Activated CD8-positive, alpha-beta T cell treated with anti-CD3 and anti-CD28 coated beads for 36 hours (primary cell): ENCODE measurements at regions not wholly inside any gene's neighbourhood (a gene's known extent, or its start where the extent isn't known, plus 50 kb on each side); places are given as distances from the start of the nearest gene placed in this dataset.

Experiments
- ATAC-seq: fragments of 200-7000 bp; cut with Tn5 transposase; one replicate; pipeline ENCODE4 v1.10.0; 2021; ENCODE audit warnings: mild to moderate bottlenecking, moderate library complexity
- CTCF ChIA-PET: fragments of 350-600 bp; sonication (Branson Sonifier 250); formaldehyde crosslinking; loops from one replicate; lab custom pipeline; 2021; ENCODE audit warnings: antibody characterized with exemption; lab: Charles Lee
- POLR2A ChIA-PET: fragments of 350-600 bp; sonication (Branson Sonifier 250); formaldehyde crosslinking; loops from one replicate; lab custom pipeline; 2021; ENCODE audit warnings: antibody characterized with exemption; lab: Charles Lee
- DNase-seq: peaks from one replicate; pipeline ENCODE4 v3.0.0-alpha.2; 2020
- H3K27ac Mint-ChIP-seq: one replicate; pipeline ENCODE4 v1.8.0; 2021; ENCODE audit warnings: mild to moderate bottlenecking, mixed read lengths
- H3K27me3 Mint-ChIP-seq: one replicate; pipeline ENCODE4 v1.8.0; 2021; ENCODE audit warnings: mixed read lengths
- H3K36me3 Mint-ChIP-seq: one replicate; pipeline ENCODE4 v1.8.0; 2021; ENCODE audit warnings: low read depth, mixed read lengths
- H3K4me1 Mint-ChIP-seq: one replicate; pipeline ENCODE4 v1.8.0; 2021; ENCODE audit warnings: low read depth, mixed read lengths
- H3K4me3 Mint-ChIP-seq: one replicate; pipeline ENCODE4 v1.8.0; 2021; ENCODE audit warnings: mild to moderate bottlenecking, moderate library complexity, mixed read lengths
- H3K9me3 Mint-ChIP-seq: one replicate; pipeline ENCODE4 v1.8.0; 2021; ENCODE audit warnings: mixed read lengths
- CTCF ChIP-seq: fragments of 200-600 bp; IDR thresholded peaks from one replicate; pipeline ENCODE4 v1.8.0; 2022; ENCODE audit warnings: antibody characterized with exemption, mild to moderate bottlenecking
- intact Hi-C: fragments of 100-400 bp; cut with micrococcal nuclease; formaldehyde crosslinking; loops from one replicate; pipeline ENCODE4 v1.10.0; 2022

- ATAC-seq (no peak), DNase-seq (no peak)
- H3K4me3 Mint-ChIP-seq, result no peak overlapping the region
- no peaks in the 10 kb centered on the region for H3K9me3 Mint-ChIP-seq
- peaks cover 1% of the 10 kb centered on the region for H3K27me3 Mint-ChIP-seq
- H3K4me1 Mint-ChIP-seq, result no peaks in the 10 kb centered on the region
- no peak for TF ChIP-seq CTCF
- H3K36me3 Mint-ChIP-seq, result no peaks in the 10 kb centered on the region
- ChIA-PET POLR2A (no interaction called here), CTCF (no interaction called here)
- no peak overlapping the region for H3K27ac Mint-ChIP-seq
- intact Hi-C loops, result no loop called here
These were observed 148.0 kb downstream of the DIPK2A start for GRCh38 chr3:144119633-144120032.

GRCh38 chr3:144121661-144122060, 150.0 kb downstream of the DIPK2A start:
- Mint-ChIP-seq H3K9me3 (peaks cover 2% of the 10 kb centered on the region), H3K27ac (no peak overlapping the region), H3K27me3 (no peaks in the 10 kb centered on the region), H3K36me3 (no peaks in the 10 kb centered on the region), H3K4me3 (no peak overlapping the region), H3K4me1 (no peaks in the 10 kb centered on the region)
- no peak for DNase-seq
- no peak for TF ChIP-seq CTCF
- no peak for ATAC-seq
- CTCF ChIA-PET, result no interaction called here
- POLR2A ChIA-PET, result no interaction called here
- intact Hi-C loops, result no loop called here

GRCh38 chr3:144127014-144127413, 155.4 kb downstream of the DIPK2A start:
- Mint-ChIP-seq H3K36me3 (no peaks in the 10 kb centered on the region), H3K9me3 (peaks cover 2% of the 10 kb centered on the region), H3K4me1 (peaks cover 8% of the 10 kb centered on the region), H3K4me3 (no peak overlapping the region), H3K27ac (no peak overlapping the region), H3K27me3 (peaks cover 6% of the 10 kb centered on the region)
- ATAC-seq, result no peak
- no peak for TF ChIP-seq CTCF
- DNase-seq, result no peak
- CTCF ChIA-PET, result no interaction called here
- POLR2A ChIA-PET, result no interaction called here
- intact Hi-C loops, result no loop called here

GRCh38 chr3:144127700-144128099, 156.1 kb downstream of the DIPK2A start:
- no peak overlapping the region for H3K4me3 Mint-ChIP-seq
- DNase-seq (no peak), ATAC-seq (no peak)
- intact Hi-C loops, result no loop called here
- no peak for TF ChIP-seq CTCF
- CTCF ChIA-PET, result no interaction called here
- H3K4me1 Mint-ChIP-seq, result peaks cover 8% of the 10 kb centered on the region
- peaks cover 6% of the 10 kb centered on the region for H3K27me3 Mint-ChIP-seq
- peaks cover 2% of the 10 kb centered on the region for H3K9me3 Mint-ChIP-seq
- H3K36me3 Mint-ChIP-seq, result no peaks in the 10 kb centered on the region
- H3K27ac Mint-ChIP-seq, result no peak overlapping the region
- POLR2A ChIA-PET, result no interaction called here

GRCh38 chr3:144128108-144128892, 156.7 kb downstream of the DIPK2A start:
- peaks cover 8% of the 10 kb centered on the region for H3K4me1 Mint-ChIP-seq
- ChIA-PET CTCF (no interaction called here), POLR2A (no interaction called here)
- peaks cover 2% of the 10 kb centered on the region for H3K9me3 Mint-ChIP-seq
- intact Hi-C loops, result no loop called here
- H3K4me3 Mint-ChIP-seq, result no peak overlapping the region
- DNase-seq, result peak; percentile 2
- peak; percentile 47 for ATAC-seq
- no peak overlapping the region for H3K27ac Mint-ChIP-seq
- no peaks in the 10 kb centered on the region for H3K36me3 Mint-ChIP-seq
- TF ChIP-seq CTCF, result no peak
- peaks cover 6% of the 10 kb centered on the region for H3K27me3 Mint-ChIP-seq
